NOMO-1 treated with DMSO at 0.1 percent for 48 hours (cell line): ENCODE measurements at regions not wholly inside any gene's neighbourhood (a gene's known extent, or its start where the extent isn't known, plus 50 kb on each side); places are given as distances from the start of the nearest gene placed in this dataset.

Source experiments
- DNase-seq: peaks from one replicate; lab custom pipeline; 2025; ENCODE audit not compliant: unreplicated experiment; lab: John Stamatoyannopoulos, UW

- DNase-seq = no peak
Measured at GRCh38 chr6:1514078-1514477, 95.6 kb upstream of the FOXC1 start.

- no peak for DNase-seq
Measured at GRCh38 chr6:1515280-1515679, 94.4 kb upstream of the FOXC1 start.

GRCh38 chr6:1515781-1516180, 93.9 kb upstream of the FOXC1 start:
- DNase-seq = no peak

GRCh38 chr6:1516742-1517520, 92.8 kb upstream of the FOXC1 start:
- DNase-seq = peak; percentile 38

- DNase-seq = no peak
Measured at GRCh38 chr6:1518855-1519254, 90.9 kb upstream of the FOXC1 start.

GRCh38 chr6:1519597-1519996, 90.1 kb upstream of the FOXC1 start:
- no peak for DNase-seq

GRCh38 chr6:1522779-1523178, 86.9 kb upstream of the FOXC1 start:
- DNase-seq = no peak

- DNase-seq = no peak
Measured at GRCh38 chr6:1524040-1524480, 85.7 kb upstream of the FOXC1 start.

- DNase-seq = no peak
Measured at GRCh38 chr6:1525364-1526038, 84.2 kb upstream of the FOXC1 start.

- DNase-seq = no peak
Measured at GRCh38 chr6:1526398-1527072, 83.2 kb upstream of the FOXC1 start.

GRCh38 chr6:1527073-1527457, 82.7 kb upstream of the FOXC1 start:
- DNase-seq = no peak

GRCh38 chr6:1535295-1535694, 74.4 kb upstream of the FOXC1 start:
- no peak for DNase-seq

GRCh38 chr6:1536526-1537429, 72.9 kb upstream of the FOXC1 start:
- no peak for DNase-seq

- no peak for DNase-seq
Measured at GRCh38 chr6:1538369-1538768, 71.3 kb upstream of the FOXC1 start.

GRCh38 chr6:1538810-1539478, 70.8 kb upstream of the FOXC1 start:
- DNase-seq = no peak

- DNase-seq = no peak
Measured at GRCh38 chr6:1540864-1541521, 68.7 kb upstream of the FOXC1 start.

GRCh38 chr6:1542335-1542734, 67.4 kb upstream of the FOXC1 start:
- no peak for DNase-seq

GRCh38 chr6:1542764-1543163, 67.0 kb upstream of the FOXC1 start:
- DNase-seq = no peak

- no peak for DNase-seq
Measured at GRCh38 chr6:1544000-1544399, 65.7 kb upstream of the FOXC1 start.

- no peak for DNase-seq
Measured at GRCh38 chr6:1544603-1545002, 65.1 kb upstream of the FOXC1 start.
